Psoas muscle (tissue), 7 donors: ENCODE measurements at regions not wholly inside any gene's neighbourhood (a gene's known extent, or its start where the extent isn't known, plus 50 kb on each side); places are given as distances from the start of the nearest gene placed in this dataset.

Experiments used
- ATAC-seq, 4 donors: fragments of 200-7000 bp; cut with Tn5 transposase; one replicate each; pipeline ENCODE4 v1.9.1; 2020; ENCODE audit warnings: moderate library complexity in 3 of 4, mild to moderate bottlenecking in 2 of 4
- DNase-seq, 2 donors: peaks; one replicate each; pipeline ENCODE4 v3.0.0-alpha.2; 2020
- H3K27ac ChIP-seq: fragments of 200-600 bp; one replicate; pipeline ENCODE4 v1.8.0; 2022
- H3K27me3 ChIP-seq, 3 donors: fragments of 200-600 bp in 1 of 3; one replicate each; pipeline versions ENCODE4 v1.6.1 to v1.8.0; 2013 to 2022; ENCODE audit warnings: low read length in 2 of 3, mild to moderate bottlenecking in 2 of 3, moderate library complexity in 1 of 3; ENCODE audit not compliant: insufficient read depth in 3 of 3
- H3K36me3 ChIP-seq, 2 donors: fragments of 200-600 bp in 1 of 2; one replicate each; pipeline versions ENCODE4 v1.6.1 to v1.8.0; 2013 to 2022; ENCODE audit warnings: low read depth in 1 of 2, mild to moderate bottlenecking in 1 of 2, moderate library complexity in 1 of 2; ENCODE audit not compliant: insufficient read depth in 1 of 2
- H3K4me1 ChIP-seq: fragments of 200-600 bp; one replicate; pipeline ENCODE4 v1.8.0; 2022
- H3K4me3 ChIP-seq: fragments of 200-600 bp; one replicate; pipeline ENCODE4 v1.8.0; 2022; ENCODE audit warnings: mild to moderate bottlenecking
- H3K9me3 ChIP-seq: fragments of 200-600 bp; one replicate; pipeline ENCODE4 v1.8.0; 2022
- WGBS, 3 donors: extraction: QIAGEN DNeasy Blood & Tissue Kit; methylation state at CpG; one replicate each; pipeline versions ENCODE4 v1.1.6 to v1.1.7; 2013; 5-methylcytosine and 5-hydroxymethylcytosine counted together
- intact Hi-C, 2 donors: fragments of 100-400 bp; cut with DNase I; formaldehyde crosslinking; loops; one replicate each; pipeline versions ENCODE4 v1.11.0 to v1.14.2; 2022
- TF ChIP-seq, protein P1 (sequence below): fragments of 200-600 bp; IDR thresholded peaks from one replicate; pipeline ENCODE4 v1.8.0; 2022; ENCODE audit warnings: antibody characterized with exemption
- donor health status: healthy with polysubstance abuse.
- donor health status: DM: no; HTN: no; CAD: no; lungs with moderate emphysema.
- donor health status: Bipolar disorder and iron deficiency.
- donor health status: healthy.
- donor health status: DM: yes; HTN: yes; CAD: no.
- donor health status: DM: no; HTN: no; CAD: no.
- donor health status: DM: yes; HTN: yes; CAD: no.

DNA sequence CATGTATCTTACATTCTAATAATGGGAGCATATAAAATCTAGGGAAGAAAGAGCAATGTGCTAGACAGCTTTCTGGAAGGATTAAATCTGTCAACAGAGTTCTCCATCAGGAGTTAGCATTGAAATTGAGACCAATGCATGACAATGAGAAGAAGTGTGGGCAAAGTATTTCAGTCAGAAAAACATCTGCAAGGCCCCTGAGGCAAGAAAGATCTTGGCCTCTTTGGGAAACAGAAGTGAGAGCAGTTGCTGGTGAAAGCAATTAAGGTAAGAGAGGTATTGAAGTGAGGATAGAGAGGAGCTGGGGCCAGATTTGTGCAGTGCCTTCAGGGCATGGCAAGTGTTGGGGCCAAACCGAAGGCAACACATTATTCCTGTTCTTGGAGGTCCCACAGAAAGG is 999.1 kb downstream of the STPG2 start:
- no peaks in the 10 kb centered on the region for H3K9me3 ChIP-seq
- H3K4me3 ChIP-seq, result no peak overlapping the region
- no peaks in the 10 kb centered on the region for H3K27me3 ChIP-seq
- no peak overlapping the region for H3K27ac ChIP-seq
- intact Hi-C loops, result no loop called here
- no peaks in the 10 kb centered on the region for H3K36me3 ChIP-seq
- ATAC-seq (no peak), DNase-seq (no peak)
- no peaks in the 10 kb centered on the region for H3K4me1 ChIP-seq
- WGBS, 3 donors, result 77 to 88% (median 83%) methylated on average over 1 of the region's 1 CpG
- TF ChIP-seq, protein P1, sequence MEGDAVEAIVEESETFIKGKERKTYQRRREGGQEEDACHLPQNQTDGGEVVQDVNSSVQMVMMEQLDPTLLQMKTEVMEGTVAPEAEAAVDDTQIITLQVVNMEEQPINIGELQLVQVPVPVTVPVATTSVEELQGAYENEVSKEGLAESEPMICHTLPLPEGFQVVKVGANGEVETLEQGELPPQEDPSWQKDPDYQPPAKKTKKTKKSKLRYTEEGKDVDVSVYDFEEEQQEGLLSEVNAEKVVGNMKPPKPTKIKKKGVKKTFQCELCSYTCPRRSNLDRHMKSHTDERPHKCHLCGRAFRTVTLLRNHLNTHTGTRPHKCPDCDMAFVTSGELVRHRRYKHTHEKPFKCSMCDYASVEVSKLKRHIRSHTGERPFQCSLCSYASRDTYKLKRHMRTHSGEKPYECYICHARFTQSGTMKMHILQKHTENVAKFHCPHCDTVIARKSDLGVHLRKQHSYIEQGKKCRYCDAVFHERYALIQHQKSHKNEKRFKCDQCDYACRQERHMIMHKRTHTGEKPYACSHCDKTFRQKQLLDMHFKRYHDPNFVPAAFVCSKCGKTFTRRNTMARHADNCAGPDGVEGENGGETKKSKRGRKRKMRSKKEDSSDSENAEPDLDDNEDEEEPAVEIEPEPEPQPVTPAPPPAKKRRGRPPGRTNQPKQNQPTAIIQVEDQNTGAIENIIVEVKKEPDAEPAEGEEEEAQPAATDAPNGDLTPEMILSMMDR, result no peak

DNA sequence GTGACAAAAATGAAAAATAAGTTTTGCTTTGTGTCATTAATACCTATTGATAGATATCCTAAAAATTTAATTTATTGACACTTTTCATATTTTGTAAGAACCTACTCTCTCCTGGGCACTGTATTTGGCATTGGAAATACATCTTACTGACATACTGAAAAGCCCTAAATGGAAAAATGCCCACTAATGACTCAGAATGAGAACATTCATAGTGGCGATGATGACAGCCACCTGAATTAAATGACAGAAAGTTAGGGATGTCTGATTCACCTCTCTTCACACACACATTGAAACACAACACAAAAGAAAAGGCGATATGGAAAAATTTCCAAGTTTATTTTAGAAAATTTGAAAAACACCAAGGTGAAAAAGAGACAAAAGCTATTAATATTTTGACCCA is 992.3 kb downstream of the STPG2 start:
- DNase-seq, result no peak
- Histone ChIP-seq H3K36me3 (no peaks in the 10 kb centered on the region), H3K27me3 (no peaks in the 10 kb centered on the region), H3K9me3 (no peaks in the 10 kb centered on the region), H3K4me3 (no peak overlapping the region), H3K27ac (no peak overlapping the region), H3K4me1 (no peaks in the 10 kb centered on the region)
- TF ChIP-seq, protein P1, result no peak
- no peak for ATAC-seq
- intact Hi-C loops, result no loop called here
- 76 to 95% (median 85%) methylated on average over 2 of the region's 2 CpGs for WGBS, 3 donors

DNA sequence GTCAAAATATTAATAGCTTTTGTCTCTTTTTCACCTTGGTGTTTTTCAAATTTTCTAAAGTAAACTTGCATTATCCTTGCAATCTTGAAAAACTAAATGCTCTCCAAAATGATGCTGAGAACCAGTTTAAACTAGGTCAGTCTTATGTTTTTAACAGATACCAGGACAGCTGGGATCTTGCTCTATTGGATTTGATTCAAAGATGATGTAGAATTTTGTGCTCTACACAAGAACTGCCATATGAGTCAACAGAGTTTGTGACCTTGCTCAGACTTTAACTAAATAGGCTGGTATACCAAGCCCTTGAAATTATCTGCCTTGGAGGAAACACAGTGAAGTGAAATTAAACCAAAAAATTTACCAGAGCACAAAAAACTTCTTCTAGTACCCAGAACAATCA is 991.1 kb downstream of the STPG2 start:
- Histone ChIP-seq H3K27me3 (no peaks in the 10 kb centered on the region), H3K36me3 (no peaks in the 10 kb centered on the region), H3K4me1 (no peaks in the 10 kb centered on the region), H3K4me3 (no peak overlapping the region), H3K9me3 (no peaks in the 10 kb centered on the region), H3K27ac (no peak overlapping the region)
- DNase-seq (no peak), ATAC-seq (no peak)
- TF ChIP-seq, protein P1, result no peak
- intact Hi-C loops, result no loop called here

DNA sequence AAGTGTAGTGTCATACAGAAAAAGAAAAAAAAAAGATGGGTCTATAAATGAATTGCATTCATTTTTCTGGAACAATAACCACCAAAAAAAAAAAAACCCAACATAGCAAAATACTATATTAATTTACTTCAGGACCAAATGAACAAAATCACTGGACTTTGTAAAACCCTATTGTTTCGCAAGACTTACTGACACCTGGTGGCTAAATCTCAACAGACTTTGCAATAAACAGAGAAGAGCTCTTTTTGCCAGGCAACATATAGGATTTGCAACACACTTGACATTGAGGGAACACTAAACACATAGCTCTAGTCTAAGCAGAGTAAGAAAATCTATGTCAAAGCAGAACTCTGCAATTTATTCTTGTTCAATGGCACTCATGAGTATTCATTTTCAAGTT is 990.2 kb downstream of the STPG2 start:
- H3K27me3 ChIP-seq, result no peaks in the 10 kb centered on the region
- H3K36me3 ChIP-seq, result no peaks in the 10 kb centered on the region
- H3K9me3 ChIP-seq, result no peaks in the 10 kb centered on the region
- intact Hi-C loops, result no loop called here
- no peak for ATAC-seq
- H3K4me3 ChIP-seq, result no peak overlapping the region
- no peak overlapping the region for H3K27ac ChIP-seq
- no peak for DNase-seq
- TF ChIP-seq, protein P1, result no peak
- no peaks in the 10 kb centered on the region for H3K4me1 ChIP-seq
- WGBS, 3 donors, result 84 to 89% (median 88%) methylated on average over 1 of the region's 1 CpG

DNA sequence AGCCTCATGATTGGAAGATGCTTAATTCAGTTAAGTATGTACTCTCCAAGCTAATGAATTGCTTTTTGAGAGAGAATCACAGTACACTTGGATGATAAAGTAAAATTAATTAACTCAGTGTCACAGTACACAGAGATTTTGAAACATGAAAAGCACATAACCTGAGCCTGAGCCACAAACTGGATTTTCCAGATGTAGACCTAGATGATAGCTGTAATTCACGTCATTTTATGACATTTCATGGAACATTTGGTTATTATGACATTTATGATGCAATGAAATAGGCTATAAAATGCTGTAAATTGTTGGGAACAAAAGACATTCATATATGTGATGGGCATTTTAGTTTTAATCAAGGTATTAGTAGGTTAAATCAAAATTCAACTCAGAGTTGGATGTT is 983.7 kb downstream of the STPG2 start:
- Histone ChIP-seq H3K27ac (no peak overlapping the region), H3K9me3 (peaks cover 3% of the 10 kb centered on the region), H3K4me3 (no peak overlapping the region), H3K27me3 (no peaks in the 10 kb centered on the region), H3K36me3 (no peaks in the 10 kb centered on the region), H3K4me1 (no peaks in the 10 kb centered on the region)
- intact Hi-C loops, result no loop called here
- TF ChIP-seq, protein P1, result no peak
- WGBS, 3 donors, result 37 to 47% (median 40%) methylated on average over 1 of the region's 1 CpG
- DNase-seq, result no peak
- ATAC-seq, result no peak
